ENCODE measurements at regions not wholly inside any gene's neighbourhood (a gene's known extent, or its start where the extent isn't known, plus 50 kb on each side); places are given as distances from the start of the nearest gene placed in this dataset.
A peak's percentile ranks its signal among the peaks of the same experiment; 100 is the strongest.

GRCh38 chr4:162523171-162523570 is 359.4 kb upstream of the FSTL5 start:
- TF ChIP-seq, protein P1, sequence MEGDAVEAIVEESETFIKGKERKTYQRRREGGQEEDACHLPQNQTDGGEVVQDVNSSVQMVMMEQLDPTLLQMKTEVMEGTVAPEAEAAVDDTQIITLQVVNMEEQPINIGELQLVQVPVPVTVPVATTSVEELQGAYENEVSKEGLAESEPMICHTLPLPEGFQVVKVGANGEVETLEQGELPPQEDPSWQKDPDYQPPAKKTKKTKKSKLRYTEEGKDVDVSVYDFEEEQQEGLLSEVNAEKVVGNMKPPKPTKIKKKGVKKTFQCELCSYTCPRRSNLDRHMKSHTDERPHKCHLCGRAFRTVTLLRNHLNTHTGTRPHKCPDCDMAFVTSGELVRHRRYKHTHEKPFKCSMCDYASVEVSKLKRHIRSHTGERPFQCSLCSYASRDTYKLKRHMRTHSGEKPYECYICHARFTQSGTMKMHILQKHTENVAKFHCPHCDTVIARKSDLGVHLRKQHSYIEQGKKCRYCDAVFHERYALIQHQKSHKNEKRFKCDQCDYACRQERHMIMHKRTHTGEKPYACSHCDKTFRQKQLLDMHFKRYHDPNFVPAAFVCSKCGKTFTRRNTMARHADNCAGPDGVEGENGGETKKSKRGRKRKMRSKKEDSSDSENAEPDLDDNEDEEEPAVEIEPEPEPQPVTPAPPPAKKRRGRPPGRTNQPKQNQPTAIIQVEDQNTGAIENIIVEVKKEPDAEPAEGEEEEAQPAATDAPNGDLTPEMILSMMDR (conservative IDR thresholded peaks at IDR 0.05; ENCODE audit: control insufficient read depth, insufficient read depth, low read depth, low read length): no peak
- no peak overlapping the region for H3K4me3 ChIP-seq (ENCODE audit: control insufficient read depth, low read depth, low read length)
- no peak for DNase-seq (ENCODE audit: low read depth)

DNA sequence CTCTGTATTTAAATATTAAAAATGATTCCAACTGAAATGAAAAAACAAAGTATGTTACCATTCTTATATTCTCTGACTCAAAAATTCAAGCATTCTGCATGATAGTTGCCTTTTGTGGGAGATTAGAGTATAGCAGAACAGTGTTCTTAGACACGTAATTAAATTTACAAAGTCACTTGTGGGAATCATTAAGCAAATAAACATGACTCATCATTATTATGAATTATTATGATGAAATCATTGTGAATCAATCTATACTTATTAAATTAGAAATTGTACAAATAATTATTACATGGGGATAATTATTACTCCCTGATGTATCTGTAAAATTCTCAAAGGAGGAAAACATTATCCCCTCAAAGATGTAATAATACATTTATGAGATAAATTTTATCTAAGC is 358.9 kb upstream of the FSTL5 start:
- TF ChIP-seq, protein P1 (conservative IDR thresholded peaks at IDR 0.05; ENCODE audit: control insufficient read depth, insufficient read depth, low read depth, low read length): no peak
- H3K4me3 ChIP-seq (ENCODE audit: control insufficient read depth, low read depth, low read length): no peak overlapping the region
- no peak for DNase-seq (ENCODE audit: low read depth)

- H3K4me3 ChIP-seq (ENCODE audit: control insufficient read depth, low read depth, low read length): no peak overlapping the region
- TF ChIP-seq, protein P1 (conservative IDR thresholded peaks at IDR 0.05; ENCODE audit: control insufficient read depth, insufficient read depth, low read depth, low read length): no peak
- DNase-seq (ENCODE audit: low read depth): no peak
Observed at GRCh38 chr4:162510937-162511336, 347.1 kb upstream of the FSTL5 start.

- TF ChIP-seq, protein P1 (conservative IDR thresholded peaks at IDR 0.05; ENCODE audit: control insufficient read depth, insufficient read depth, low read depth, low read length): no peak
- DNase-seq (ENCODE audit: low read depth): no peak
- no peak overlapping the region for H3K4me3 ChIP-seq (ENCODE audit: control insufficient read depth, low read depth, low read length)
Observed at GRCh38 chr4:162510115-162510514, 346.3 kb upstream of the FSTL5 start.

GRCh38 chr4:162509333-162509732 is 345.5 kb upstream of the FSTL5 start:
- H3K4me3 ChIP-seq (ENCODE audit: control insufficient read depth, low read depth, low read length): no peak overlapping the region
- TF ChIP-seq, protein P1 (conservative IDR thresholded peaks at IDR 0.05; ENCODE audit: control insufficient read depth, insufficient read depth, low read depth, low read length): no peak
- no peak for DNase-seq (ENCODE audit: low read depth)

- peak; percentile 6 for DNase-seq (ENCODE audit: low read depth)
- no peak overlapping the region for H3K4me3 ChIP-seq (ENCODE audit: control insufficient read depth, low read depth, low read length)
- TF ChIP-seq, protein P1 (conservative IDR thresholded peaks at IDR 0.05; ENCODE audit: control insufficient read depth, insufficient read depth, low read depth, low read length): no peak
Observed at GRCh38 chr4:162506253-162506652, 342.5 kb upstream of the FSTL5 start.

DNA sequence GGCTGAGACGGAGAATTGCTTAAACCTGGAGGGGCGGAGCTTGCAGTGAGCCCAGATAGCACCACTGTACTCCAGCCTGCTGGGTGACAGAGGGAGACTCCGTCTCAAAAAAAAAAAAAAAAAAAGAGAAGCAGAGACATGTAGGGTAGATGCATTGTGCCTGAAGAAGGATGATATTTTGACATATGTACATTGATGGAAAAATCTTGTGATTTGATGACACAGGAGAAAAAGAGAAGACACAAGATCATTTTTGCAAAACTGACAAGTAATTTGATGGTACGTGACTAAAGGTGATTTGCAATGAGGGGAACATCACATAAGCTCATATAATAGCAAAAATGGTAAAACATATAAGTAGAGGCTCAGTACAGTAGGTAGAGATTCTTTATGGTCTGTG is 340.1 kb upstream of the FSTL5 start:
- TF ChIP-seq, protein P1 (conservative IDR thresholded peaks at IDR 0.05; ENCODE audit: control insufficient read depth, insufficient read depth, low read depth, low read length): no peak

More for the DNA sequence above, 340.1 kb upstream of the FSTL5 start:
- no peak overlapping the region for H3K4me3 ChIP-seq (ENCODE audit: control insufficient read depth, low read depth, low read length)
- no peak for DNase-seq (ENCODE audit: low read depth)
